Psoas muscle (tissue), 7 donors: ENCODE measurements at regions not wholly inside any gene's neighbourhood (a gene's known extent, or its start where the extent isn't known, plus 50 kb on each side); places are given as distances from the start of the nearest gene placed in this dataset.

Experiments used
- ATAC-seq, 4 donors: fragments of 200-7000 bp; cut with Tn5 transposase; one replicate each; pipeline ENCODE4 v1.9.1; 2020; ENCODE audit warnings: moderate library complexity in 3 of 4, mild to moderate bottlenecking in 2 of 4
- DNase-seq, 2 donors: peaks; one replicate each; pipeline ENCODE4 v3.0.0-alpha.2; 2020
- H3K27ac ChIP-seq: fragments of 200-600 bp; one replicate; pipeline ENCODE4 v1.8.0; 2022
- H3K27me3 ChIP-seq, 3 donors: fragments of 200-600 bp in 1 of 3; one replicate each; pipeline versions ENCODE4 v1.6.1 to v1.8.0; 2013 to 2022; ENCODE audit warnings: low read length in 2 of 3, mild to moderate bottlenecking in 2 of 3, moderate library complexity in 1 of 3; ENCODE audit not compliant: insufficient read depth in 3 of 3
- H3K36me3 ChIP-seq, 2 donors: fragments of 200-600 bp in 1 of 2; one replicate each; pipeline versions ENCODE4 v1.6.1 to v1.8.0; 2013 to 2022; ENCODE audit warnings: low read depth in 1 of 2, mild to moderate bottlenecking in 1 of 2, moderate library complexity in 1 of 2; ENCODE audit not compliant: insufficient read depth in 1 of 2
- H3K4me1 ChIP-seq: fragments of 200-600 bp; one replicate; pipeline ENCODE4 v1.8.0; 2022
- H3K4me3 ChIP-seq: fragments of 200-600 bp; one replicate; pipeline ENCODE4 v1.8.0; 2022; ENCODE audit warnings: mild to moderate bottlenecking
- H3K9me3 ChIP-seq: fragments of 200-600 bp; one replicate; pipeline ENCODE4 v1.8.0; 2022
- WGBS, 3 donors: extraction: QIAGEN DNeasy Blood & Tissue Kit; methylation state at CpG; one replicate each; pipeline versions ENCODE4 v1.1.6 to v1.1.7; 2013; 5-methylcytosine and 5-hydroxymethylcytosine counted together
- intact Hi-C, 2 donors: fragments of 100-400 bp; cut with DNase I; formaldehyde crosslinking; loops; one replicate each; pipeline versions ENCODE4 v1.11.0 to v1.14.2; 2022
- TF ChIP-seq, protein P1 (sequence below): fragments of 200-600 bp; IDR thresholded peaks from one replicate; pipeline ENCODE4 v1.8.0; 2022; ENCODE audit warnings: antibody characterized with exemption
- donor health status: healthy with polysubstance abuse.
- donor health status: DM: no; HTN: no; CAD: no; lungs with moderate emphysema.
- donor health status: Bipolar disorder and iron deficiency.
- donor health status: healthy.
- donor health status: DM: yes; HTN: yes; CAD: no.
- donor health status: DM: no; HTN: no; CAD: no.
- donor health status: DM: yes; HTN: yes; CAD: no.

GRCh38 chr4:179867300-179867878, 2375.8 kb upstream of the TENM3 start:
- ATAC-seq (no peak), DNase-seq (no peak)
- H3K27me3 ChIP-seq: no peaks in the 10 kb centered on the region
- H3K9me3 ChIP-seq: no peaks in the 10 kb centered on the region
- no peak overlapping the region for H3K4me3 ChIP-seq
- no peaks in the 10 kb centered on the region for H3K36me3 ChIP-seq
- H3K4me1 ChIP-seq: no peaks in the 10 kb centered on the region
- H3K27ac ChIP-seq: no peak overlapping the region
- intact Hi-C loops: no loop called here
- TF ChIP-seq, protein P1, sequence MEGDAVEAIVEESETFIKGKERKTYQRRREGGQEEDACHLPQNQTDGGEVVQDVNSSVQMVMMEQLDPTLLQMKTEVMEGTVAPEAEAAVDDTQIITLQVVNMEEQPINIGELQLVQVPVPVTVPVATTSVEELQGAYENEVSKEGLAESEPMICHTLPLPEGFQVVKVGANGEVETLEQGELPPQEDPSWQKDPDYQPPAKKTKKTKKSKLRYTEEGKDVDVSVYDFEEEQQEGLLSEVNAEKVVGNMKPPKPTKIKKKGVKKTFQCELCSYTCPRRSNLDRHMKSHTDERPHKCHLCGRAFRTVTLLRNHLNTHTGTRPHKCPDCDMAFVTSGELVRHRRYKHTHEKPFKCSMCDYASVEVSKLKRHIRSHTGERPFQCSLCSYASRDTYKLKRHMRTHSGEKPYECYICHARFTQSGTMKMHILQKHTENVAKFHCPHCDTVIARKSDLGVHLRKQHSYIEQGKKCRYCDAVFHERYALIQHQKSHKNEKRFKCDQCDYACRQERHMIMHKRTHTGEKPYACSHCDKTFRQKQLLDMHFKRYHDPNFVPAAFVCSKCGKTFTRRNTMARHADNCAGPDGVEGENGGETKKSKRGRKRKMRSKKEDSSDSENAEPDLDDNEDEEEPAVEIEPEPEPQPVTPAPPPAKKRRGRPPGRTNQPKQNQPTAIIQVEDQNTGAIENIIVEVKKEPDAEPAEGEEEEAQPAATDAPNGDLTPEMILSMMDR: no peak
- WGBS, 3 donors: 18 to 20% (median 19%) methylated on average over 6 of the region's 6 CpGs

- DNase-seq: no peak
- TF ChIP-seq, protein P1: no peak
- Histone ChIP-seq H3K36me3 (no peaks in the 10 kb centered on the region), H3K9me3 (no peaks in the 10 kb centered on the region), H3K4me3 (no peak overlapping the region), H3K4me1 (no peaks in the 10 kb centered on the region), H3K27ac (no peak overlapping the region), H3K27me3 (no peaks in the 10 kb centered on the region)
- intact Hi-C loops: no loop called here
- ATAC-seq: no peak
- WGBS, 3 donors: 76 to 87% (median 85%) methylated on average over 1 of the region's 1 CpG
Observed at GRCh38 chr4:179871726-179872125, 2371.5 kb upstream of the TENM3 start.

GRCh38 chr4:179872755-179873154, 2370.4 kb upstream of the TENM3 start:
- TF ChIP-seq, protein P1: no peak
- WGBS, 3 donors: 57 to 64% (median 61%) methylated on average over 3 of the region's 3 CpGs
- no peak for DNase-seq
- Histone ChIP-seq H3K4me3 (no peak overlapping the region), H3K27me3 (no peaks in the 10 kb centered on the region), H3K9me3 (no peaks in the 10 kb centered on the region), H3K27ac (no peak overlapping the region), H3K36me3 (no peaks in the 10 kb centered on the region), H3K4me1 (no peaks in the 10 kb centered on the region)
- no peak for ATAC-seq
- intact Hi-C loops: no loop called here

- Histone ChIP-seq H3K27ac (no peak overlapping the region), H3K36me3 (no peaks in the 10 kb centered on the region), H3K9me3 (no peaks in the 10 kb centered on the region), H3K4me1 (no peaks in the 10 kb centered on the region), H3K27me3 (no peaks in the 10 kb centered on the region), H3K4me3 (no peak overlapping the region)
- WGBS, 3 donors: 48 to 51% (median 49%) methylated on average over 3 of the region's 3 CpGs
- DNase-seq: no peak
- ATAC-seq: no peak
- intact Hi-C loops: no loop called here
- TF ChIP-seq, protein P1: no peak
Observed at GRCh38 chr4:179880756-179881155, 2362.4 kb upstream of the TENM3 start.

DNA sequence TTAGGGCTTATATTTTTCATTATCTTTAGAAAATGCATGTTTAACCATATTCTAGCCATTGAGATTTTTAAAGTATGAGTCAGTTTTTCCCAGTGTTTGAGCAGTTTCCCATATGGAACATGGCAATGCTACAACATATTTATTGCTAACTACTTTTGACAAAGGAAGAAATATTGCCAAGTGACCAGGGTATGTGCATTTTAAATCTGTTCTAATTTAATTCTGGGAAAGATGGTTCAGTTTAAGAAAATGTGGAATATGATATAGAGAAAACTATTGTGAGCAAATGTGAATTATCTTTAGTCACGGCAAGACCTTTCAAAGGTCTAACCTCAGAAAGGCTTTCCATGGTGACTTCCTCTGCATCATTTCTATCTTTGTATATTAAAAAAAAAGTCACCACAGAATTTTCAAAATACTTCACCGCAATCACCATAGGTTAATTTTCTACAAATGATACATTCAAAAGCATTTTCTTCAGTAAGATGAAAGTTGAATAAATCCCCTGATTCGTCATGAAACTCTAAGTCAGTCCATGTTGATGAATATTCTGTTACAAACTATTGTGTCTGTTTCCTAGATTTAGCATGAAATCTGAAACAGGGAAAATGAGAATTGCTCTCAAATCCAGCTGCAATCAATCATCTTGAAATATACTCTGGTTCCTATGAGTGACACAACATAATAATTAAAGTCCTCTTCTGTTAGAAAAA, 2349.0 kb upstream of the TENM3 start:
- Histone ChIP-seq H3K9me3 (no peaks in the 10 kb centered on the region), H3K4me3 (no peak overlapping the region), H3K4me1 (no peaks in the 10 kb centered on the region), H3K36me3 (no peaks in the 10 kb centered on the region), H3K27me3 (no peaks in the 10 kb centered on the region), H3K27ac (no peak overlapping the region)
- 26 to 29% (median 27%) methylated on average over 3 of the region's 3 CpGs for WGBS, 3 donors
- intact Hi-C loops: no loop called here
- ATAC-seq (no peak), DNase-seq (no peak)
- TF ChIP-seq, protein P1: no peak
